Vagina (tissue), 2 donors: ENCODE measurements at regions not wholly inside any gene's neighbourhood (a gene's known extent, or its start where the extent isn't known, plus 50 kb on each side); places are given as distances from the start of the nearest gene placed in this dataset.

Experiments used
- POLR2A ChIP-seq, 2 donors: fragments of 450-650 bp; IDR thresholded peaks; one replicate each; pipeline ENCODE4 v1.6.1; 2017; ENCODE audit warnings: antibody characterized with exemption in 2 of 2, mild to moderate bottlenecking in 2 of 2, moderate library complexity in 2 of 2
- POLR2AphosphoS5 ChIP-seq, 2 donors: sonication (generic); formaldehyde crosslinking; IDR thresholded peaks; one replicate each; pipeline ENCODE4 v1.9.0; 2017; ENCODE audit warnings: antibody characterized with exemption in 2 of 2, mild to moderate bottlenecking in 2 of 2, low read depth in 1 of 2; ENCODE audit not compliant: insufficient read depth in 1 of 2

GRCh38 chr6:137937834-137938233, 70.8 kb downstream of the TNFAIP3 start:
- TF ChIP-seq POLR2AphosphoS5 (IDR thresholded peaks at IDR 0.05; ENCODE audit: insufficient read depth in 1 of 2, low read depth in 1 of 2), result no peak
- TF ChIP-seq POLR2A (IDR thresholded peaks at IDR 0.05), result no peak
